ENCODE measurements at regions not wholly inside any gene's neighbourhood (a gene's known extent, or its start where the extent isn't known, plus 50 kb on each side); places are given as distances from the start of the nearest gene placed in this dataset.

DNA sequence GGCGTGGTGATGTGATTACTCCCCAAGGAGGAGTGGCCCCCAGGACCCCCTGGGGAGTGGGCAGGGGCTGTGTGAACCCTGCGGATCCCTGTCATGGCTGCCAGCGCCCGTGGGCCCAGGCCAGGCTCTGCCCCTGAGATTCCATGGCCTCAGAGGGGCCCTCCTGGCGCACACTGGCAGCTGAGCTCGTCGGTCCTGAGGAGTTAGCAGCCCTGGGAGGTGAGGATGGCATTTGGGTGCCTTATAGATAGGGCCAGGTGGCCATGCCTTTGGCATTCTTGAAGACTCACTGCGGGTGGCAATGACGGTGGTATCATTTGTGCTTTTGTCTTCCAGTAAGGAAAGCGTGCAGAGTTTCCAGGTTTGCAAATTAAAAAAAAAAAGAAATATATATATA is 146.8 kb upstream of the GSE1 start:
- no peak for DNase-seq (ENCODE audit: low spot score in 2 of 2)
- 84 to 91% methylated on average over 10 of the region's 10 CpGs for whole genome bisulfite sequencing, 2 donors
- H3K4me3 ChIP-seq (ENCODE audit: low read depth, poor library complexity, severe bottlenecking): no peak overlapping the region
- intact Hi-C loops (cut with DNase I; ENCODE audit: low total_unique reads): no loop called here
- TF ChIP-seq, protein P1, sequence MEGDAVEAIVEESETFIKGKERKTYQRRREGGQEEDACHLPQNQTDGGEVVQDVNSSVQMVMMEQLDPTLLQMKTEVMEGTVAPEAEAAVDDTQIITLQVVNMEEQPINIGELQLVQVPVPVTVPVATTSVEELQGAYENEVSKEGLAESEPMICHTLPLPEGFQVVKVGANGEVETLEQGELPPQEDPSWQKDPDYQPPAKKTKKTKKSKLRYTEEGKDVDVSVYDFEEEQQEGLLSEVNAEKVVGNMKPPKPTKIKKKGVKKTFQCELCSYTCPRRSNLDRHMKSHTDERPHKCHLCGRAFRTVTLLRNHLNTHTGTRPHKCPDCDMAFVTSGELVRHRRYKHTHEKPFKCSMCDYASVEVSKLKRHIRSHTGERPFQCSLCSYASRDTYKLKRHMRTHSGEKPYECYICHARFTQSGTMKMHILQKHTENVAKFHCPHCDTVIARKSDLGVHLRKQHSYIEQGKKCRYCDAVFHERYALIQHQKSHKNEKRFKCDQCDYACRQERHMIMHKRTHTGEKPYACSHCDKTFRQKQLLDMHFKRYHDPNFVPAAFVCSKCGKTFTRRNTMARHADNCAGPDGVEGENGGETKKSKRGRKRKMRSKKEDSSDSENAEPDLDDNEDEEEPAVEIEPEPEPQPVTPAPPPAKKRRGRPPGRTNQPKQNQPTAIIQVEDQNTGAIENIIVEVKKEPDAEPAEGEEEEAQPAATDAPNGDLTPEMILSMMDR (IDR thresholded peaks at IDR 0.05): no peak
- no peak for TF ChIP-seq POLR2A (IDR thresholded peaks at IDR 0.05)

DNA sequence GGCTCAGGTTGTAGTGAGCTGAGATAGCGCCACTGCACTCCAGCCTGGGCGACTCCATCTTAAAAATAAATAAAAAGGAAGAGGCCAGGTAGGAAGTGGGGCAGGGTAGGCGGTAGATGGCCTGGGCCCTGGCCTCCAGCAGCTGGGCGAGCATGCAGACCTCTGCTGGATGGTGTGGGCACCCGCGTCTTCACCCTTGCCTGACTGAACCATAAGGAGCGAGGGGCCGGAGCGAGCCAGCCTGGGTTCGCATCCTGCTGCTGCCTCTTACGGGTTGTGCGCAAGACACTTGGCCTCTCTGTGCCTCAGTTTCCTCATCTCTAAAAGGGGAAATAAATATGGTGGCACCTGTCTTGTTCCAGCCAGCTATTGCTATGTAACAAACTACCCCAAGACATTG is 146.1 kb upstream of the GSE1 start:
- H3K4me3 ChIP-seq (ENCODE audit: low read depth, poor library complexity, severe bottlenecking): no peak overlapping the region
- intact Hi-C loops (cut with DNase I; ENCODE audit: low total_unique reads): no loop called here
- no peak for TF ChIP-seq POLR2A (IDR thresholded peaks at IDR 0.05)
- TF ChIP-seq, protein P1 (IDR thresholded peaks at IDR 0.05): no peak
- 99% methylated on average over 12 of the region's 12 CpGs for WGBS, 2 donors
- DNase-seq (ENCODE audit: low spot score in 2 of 2): no peak

DNA sequence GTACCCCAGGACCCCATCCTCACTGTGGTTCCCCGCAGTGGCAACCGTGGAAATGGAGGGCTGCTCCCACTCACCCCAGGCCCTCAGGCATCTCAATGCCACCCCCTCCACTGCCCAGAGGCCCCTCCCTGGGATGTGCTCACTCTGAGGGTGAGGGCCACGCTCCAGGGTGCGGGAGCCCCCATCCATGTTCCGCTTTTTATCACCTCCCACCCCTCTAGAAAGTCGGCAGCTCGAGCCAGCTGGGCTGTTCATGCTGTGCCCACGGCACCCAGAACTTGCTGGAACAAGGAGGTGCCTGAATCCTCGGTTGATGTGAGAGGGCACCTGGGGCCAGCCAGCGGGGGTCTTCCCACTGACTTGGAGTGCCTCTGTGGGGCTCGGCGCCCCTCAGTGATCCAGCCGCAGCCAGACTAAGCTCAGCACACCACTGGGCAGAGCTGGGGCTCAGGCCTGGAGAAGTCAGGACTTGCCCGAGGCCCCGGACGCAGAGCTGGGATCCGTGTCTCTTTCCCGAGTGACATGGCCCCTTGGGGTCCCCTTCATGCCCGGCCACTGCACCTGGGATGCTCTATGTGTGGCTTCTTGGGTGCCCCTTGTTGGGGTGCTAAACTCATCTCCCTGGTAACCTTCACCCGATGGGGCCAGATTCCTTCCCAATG is 143.1 kb upstream of the GSE1 start:
- no peak for DNase-seq (ENCODE audit: low spot score in 2 of 2)
- no peak overlapping the region for H3K4me3 ChIP-seq (ENCODE audit: low read depth, poor library complexity, severe bottlenecking)
- intact Hi-C loops (cut with DNase I; ENCODE audit: low total_unique reads): no loop called here
- TF ChIP-seq, protein P1 (IDR thresholded peaks at IDR 0.05): no peak
- TF ChIP-seq POLR2A (IDR thresholded peaks at IDR 0.05): no peak
- whole genome bisulfite sequencing, 2 donors: 95 to 96% methylated on average over 13 to 19 of the region's 20 CpGs

DNA sequence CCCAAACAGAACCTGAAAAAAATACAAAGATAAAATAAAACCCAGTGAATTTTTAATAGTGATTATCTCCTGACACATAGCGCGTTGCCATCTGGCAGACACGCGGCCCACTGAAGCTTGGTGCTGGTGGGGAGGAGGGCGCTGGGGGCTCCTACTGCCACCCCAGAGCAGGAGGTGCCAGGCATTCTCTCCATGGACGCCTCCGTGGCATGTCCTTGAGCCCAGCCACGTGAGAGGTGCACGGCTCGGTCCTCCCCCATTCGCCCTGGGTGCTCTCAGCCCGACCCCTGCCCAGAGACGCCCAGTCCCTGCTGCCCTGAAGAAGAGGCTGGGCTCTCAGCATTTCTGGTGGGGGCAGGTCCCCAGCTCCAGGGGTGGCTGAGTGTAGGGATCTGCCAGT is 142.2 kb upstream of the GSE1 start:
- 85 to 86% methylated on average over 8 to 13 of the region's 13 CpGs for WGBS, 2 donors
- H3K4me3 ChIP-seq (ENCODE audit: low read depth, poor library complexity, severe bottlenecking): no peak overlapping the region
- TF ChIP-seq, protein P1 (IDR thresholded peaks at IDR 0.05): no peak
- no peak for TF ChIP-seq POLR2A (IDR thresholded peaks at IDR 0.05)
- DNase-seq (ENCODE audit: low spot score in 2 of 2): no peak
- intact Hi-C loops (cut with DNase I; ENCODE audit: low total_unique reads): no loop called here

DNA sequence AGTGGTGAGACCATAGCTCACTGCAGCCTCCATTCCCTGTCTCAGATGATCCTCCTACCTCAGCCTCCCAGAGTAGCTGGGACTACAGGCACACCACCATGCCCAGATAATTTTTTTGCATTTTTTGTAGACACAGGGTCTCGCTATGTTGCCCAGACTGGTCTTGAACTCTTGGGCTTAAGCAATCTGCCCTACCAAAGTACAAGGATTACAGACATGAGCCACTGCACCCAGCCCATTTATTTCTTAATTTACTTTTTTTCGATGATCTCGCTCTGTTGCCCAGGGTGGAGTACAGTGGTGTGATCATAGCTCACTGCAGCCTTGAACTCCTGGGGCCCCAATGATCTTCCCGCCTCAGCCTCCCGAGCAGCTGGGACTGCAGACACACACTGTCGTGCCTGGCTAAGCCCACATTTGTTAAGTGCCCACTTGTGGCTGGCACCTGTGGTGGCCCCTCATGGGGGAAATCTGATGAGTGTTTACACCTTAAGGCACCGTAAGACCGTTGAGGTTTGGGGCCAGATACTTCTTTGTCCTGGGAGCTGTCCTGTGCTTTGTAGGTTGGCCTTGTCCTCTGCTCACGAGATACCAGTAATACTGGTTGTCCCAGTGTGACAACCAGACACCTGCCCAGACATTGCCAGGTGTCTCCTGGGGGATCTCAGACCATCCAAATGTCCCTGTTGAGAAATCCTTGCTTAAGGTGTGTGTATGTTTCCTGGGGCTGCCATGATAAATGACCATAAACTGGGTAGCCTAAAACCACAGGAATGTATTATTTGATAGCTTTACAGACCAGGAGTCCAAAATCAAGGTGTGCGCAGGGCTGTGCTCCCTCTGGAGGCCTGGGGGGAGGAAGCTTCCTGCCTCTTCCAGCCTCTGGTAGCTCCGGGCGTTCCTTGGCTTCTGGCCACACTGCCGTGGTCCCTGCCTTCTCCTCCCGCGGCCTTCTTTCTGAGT is 141.4 kb upstream of the GSE1 start:
- intact Hi-C loops (cut with DNase I; ENCODE audit: low total_unique reads): no loop called here
- no peak for TF ChIP-seq POLR2A (IDR thresholded peaks at IDR 0.05)
- TF ChIP-seq, protein P1 (IDR thresholded peaks at IDR 0.05): no peak
- no peak for DNase-seq (ENCODE audit: low spot score in 2 of 2)
- H3K4me3 ChIP-seq (ENCODE audit: low read depth, poor library complexity, severe bottlenecking): no peak overlapping the region
- WGBS, 2 donors: 65 to 70% methylated on average over 14 to 15 of the region's 15 CpGs

Data from lower leg skin (tissue), 4 donors.